ENCODE measurements at regions not wholly inside any gene's neighbourhood (a gene's known extent, or its start where the extent isn't known, plus 50 kb on each side); places are given as distances from the start of the nearest gene placed in this dataset.

DNA sequence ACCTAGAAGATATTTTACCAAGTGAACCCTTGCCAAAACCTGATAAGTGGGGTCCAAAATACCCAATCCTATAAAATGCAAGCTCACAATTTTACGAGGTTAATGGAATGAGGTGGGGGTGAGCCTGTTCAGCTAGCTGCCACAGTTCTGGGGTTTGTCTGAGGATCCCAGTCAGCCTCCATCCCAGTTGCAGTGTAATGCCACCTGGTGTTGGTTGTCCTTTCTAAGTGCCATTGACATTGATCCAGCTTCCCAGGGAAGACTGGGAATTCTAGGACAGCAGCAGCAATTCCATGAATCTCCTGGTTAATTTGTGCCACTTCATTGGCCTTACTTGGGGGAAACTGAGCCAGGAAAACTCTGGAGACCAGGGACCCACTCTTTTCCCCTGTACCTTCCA is 298.3 kb downstream of the RWDD3 start:
- no peak for TF ChIP-seq EZH2 (IDR thresholded peaks at IDR 0.05; ENCODE audit: insufficient read depth, poor library complexity, severe bottlenecking)
- TF ChIP-seq EZH2phosphoT487 (IDR thresholded peaks at IDR 0.05; ENCODE audit: insufficient read depth, low read depth) = no peak
